Osteoblast (primary cell): ENCODE measurements at regions not wholly inside any gene's neighbourhood (a gene's known extent, or its start where the extent isn't known, plus 50 kb on each side); places are given as distances from the start of the nearest gene placed in this dataset.
A peak's percentile ranks its signal among the peaks of the same experiment; 100 is the strongest.

Source experiments
- DNase-seq: peaks from one replicate; pipeline ENCODE4 v3.0.0; 2011; ENCODE audit warnings: low spot score, mixed read lengths; ENCODE audit not compliant: insufficient read length; ENCODE audit errors: missing footprints
- H2AFZ ChIP-seq: 2 replicates; pipeline ENCODE4 v1.6.0; 2011; ENCODE audit warnings: mild to moderate bottlenecking, low read length
- H3K27ac ChIP-seq: 2 replicates; pipeline ENCODE4 v1.5.1; 2011; ENCODE audit warnings: mild to moderate bottlenecking, low read depth, low read length, moderate library complexity
- H3K27me3 ChIP-seq: 2 replicates; pipeline ENCODE4 v1.6.0; 2012; ENCODE audit warnings: mild to moderate bottlenecking, control low read depth, inconsistent platforms, low read length, moderate library complexity; ENCODE audit not compliant: insufficient read depth
- H3K36me3 ChIP-seq: 2 replicates; pipeline ENCODE4 v1.5.1; 2011; ENCODE audit warnings: mild to moderate bottlenecking, low read length, control low read depth, moderate library complexity; ENCODE audit not compliant: insufficient read depth
- H3K4me1 ChIP-seq: 2 replicates; pipeline ENCODE4 v1.5.1; 2011; ENCODE audit warnings: mild to moderate bottlenecking, low read length, control low read depth, moderate library complexity; ENCODE audit not compliant: insufficient read depth
- H3K4me2 ChIP-seq: 2 replicates; pipeline ENCODE4 v1.6.0; 2011; ENCODE audit warnings: mild to moderate bottlenecking, low read length; ENCODE audit not compliant: insufficient read depth
- H3K4me3 ChIP-seq: fragments of 200-600 bp; sonication (generic); 3 replicates; pipeline ENCODE4 v1.5.1; 2012; ENCODE audit warnings: mild to moderate bottlenecking, low read length, inconsistent platforms; ENCODE audit not compliant: insufficient read depth
- H3K79me2 ChIP-seq: 2 replicates; pipeline ENCODE4 v1.6.0; 2012; ENCODE audit warnings: mild to moderate bottlenecking, low read length, control low read depth, inconsistent platforms; ENCODE audit not compliant: insufficient read depth
- H3K9me3 ChIP-seq: 2 replicates; pipeline ENCODE4 v1.5.1; 2011; ENCODE audit warnings: low read depth, low read length, control low read depth
- H4K20me1 ChIP-seq: 2 replicates; pipeline ENCODE4 v1.6.0; 2012; ENCODE audit warnings: mild to moderate bottlenecking, low read length, control low read depth; ENCODE audit not compliant: insufficient read depth
- TF ChIP-seq, protein P1 (sequence below): IDR thresholded peaks from 2 replicates; pipeline ENCODE4 v1.5.1; 2011; ENCODE audit warnings: mild to moderate bottlenecking, low read depth, low read length, moderate library complexity; ENCODE audit errors: extremely low read depth

DNA sequence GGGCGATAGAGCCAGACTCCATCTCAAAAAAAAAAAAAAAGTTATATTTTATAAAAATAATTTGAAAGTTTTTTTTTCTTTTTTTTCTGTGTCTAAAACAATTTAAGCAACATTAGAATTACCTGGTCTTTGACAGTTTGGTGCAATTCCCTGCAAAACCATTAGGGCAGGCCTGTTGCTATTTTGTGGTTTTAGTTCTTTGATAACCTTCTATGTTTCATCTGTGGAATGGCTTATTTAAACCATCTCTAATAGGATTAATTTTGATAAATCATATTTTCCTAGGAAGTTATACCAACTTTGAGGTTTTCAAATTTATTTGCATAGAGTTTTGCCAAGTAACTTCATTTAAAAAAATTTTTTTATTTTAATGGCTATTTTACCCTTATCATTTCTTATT is 141.2 kb upstream of the TWIST2 start:
- Histone ChIP-seq H4K20me1 (no peaks in the 10 kb centered on the region), H3K9me3 (no peaks in the 10 kb centered on the region), H3K36me3 (no peaks in the 10 kb centered on the region), H3K27ac (no peak overlapping the region), H3K27me3 (peaks cover 22% of the 10 kb centered on the region), H2AFZ (no peak overlapping the region), H3K79me2 (no peaks in the 10 kb centered on the region), H3K4me1 (no peaks in the 10 kb centered on the region), H3K4me3 (no peak overlapping the region), H3K4me2 (no peak overlapping the region)
- no peak for DNase-seq
- TF ChIP-seq, protein P1, sequence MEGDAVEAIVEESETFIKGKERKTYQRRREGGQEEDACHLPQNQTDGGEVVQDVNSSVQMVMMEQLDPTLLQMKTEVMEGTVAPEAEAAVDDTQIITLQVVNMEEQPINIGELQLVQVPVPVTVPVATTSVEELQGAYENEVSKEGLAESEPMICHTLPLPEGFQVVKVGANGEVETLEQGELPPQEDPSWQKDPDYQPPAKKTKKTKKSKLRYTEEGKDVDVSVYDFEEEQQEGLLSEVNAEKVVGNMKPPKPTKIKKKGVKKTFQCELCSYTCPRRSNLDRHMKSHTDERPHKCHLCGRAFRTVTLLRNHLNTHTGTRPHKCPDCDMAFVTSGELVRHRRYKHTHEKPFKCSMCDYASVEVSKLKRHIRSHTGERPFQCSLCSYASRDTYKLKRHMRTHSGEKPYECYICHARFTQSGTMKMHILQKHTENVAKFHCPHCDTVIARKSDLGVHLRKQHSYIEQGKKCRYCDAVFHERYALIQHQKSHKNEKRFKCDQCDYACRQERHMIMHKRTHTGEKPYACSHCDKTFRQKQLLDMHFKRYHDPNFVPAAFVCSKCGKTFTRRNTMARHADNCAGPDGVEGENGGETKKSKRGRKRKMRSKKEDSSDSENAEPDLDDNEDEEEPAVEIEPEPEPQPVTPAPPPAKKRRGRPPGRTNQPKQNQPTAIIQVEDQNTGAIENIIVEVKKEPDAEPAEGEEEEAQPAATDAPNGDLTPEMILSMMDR, result peak; percentile 33

DNA sequence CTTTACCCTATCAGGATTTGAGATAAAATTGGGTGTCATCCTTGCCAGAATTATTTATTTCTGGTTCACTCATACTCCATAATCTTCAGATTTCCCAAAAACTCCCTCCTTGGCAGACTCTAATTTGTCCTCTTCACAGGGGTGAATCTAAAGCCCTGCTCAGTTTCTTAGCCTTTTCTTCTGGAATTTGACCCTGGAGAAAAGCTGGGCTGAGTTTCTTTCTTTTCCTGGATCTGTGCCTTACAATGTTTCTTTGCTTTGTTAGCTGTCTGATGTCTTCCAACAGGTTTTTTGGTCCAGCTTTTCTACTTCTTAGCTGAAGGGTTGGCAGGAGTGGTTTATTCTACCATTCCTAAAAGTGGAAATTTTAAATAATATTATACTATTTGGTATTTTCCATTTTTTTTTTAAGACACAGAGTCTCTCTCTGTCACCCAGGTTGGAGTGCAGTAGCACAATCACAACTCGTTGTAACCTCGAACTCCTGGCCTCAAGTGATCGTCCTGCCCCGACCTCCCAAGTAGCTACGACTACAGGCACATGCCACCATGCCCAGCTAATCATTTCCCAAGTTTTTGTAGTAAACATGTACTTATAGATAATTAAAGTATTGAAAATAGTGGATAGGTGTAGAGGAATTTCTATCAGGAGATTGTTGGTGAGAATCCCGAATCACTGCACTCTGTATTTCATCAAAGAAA is 138.4 kb upstream of the TWIST2 start:
- no peak overlapping the region for H3K4me3 ChIP-seq
- H3K27ac ChIP-seq, result no peak overlapping the region
- no peak overlapping the region for H2AFZ ChIP-seq
- H3K27me3 ChIP-seq, result peaks cover 26% of the 10 kb centered on the region
- no peak overlapping the region for H3K4me2 ChIP-seq
- H3K4me1 ChIP-seq, result no peaks in the 10 kb centered on the region
- TF ChIP-seq, protein P1, result no peak
- no peak for DNase-seq
- no peaks in the 10 kb centered on the region for H3K9me3 ChIP-seq
- no peaks in the 10 kb centered on the region for H4K20me1 ChIP-seq
- H3K79me2 ChIP-seq, result no peaks in the 10 kb centered on the region
- no peaks in the 10 kb centered on the region for H3K36me3 ChIP-seq

DNA sequence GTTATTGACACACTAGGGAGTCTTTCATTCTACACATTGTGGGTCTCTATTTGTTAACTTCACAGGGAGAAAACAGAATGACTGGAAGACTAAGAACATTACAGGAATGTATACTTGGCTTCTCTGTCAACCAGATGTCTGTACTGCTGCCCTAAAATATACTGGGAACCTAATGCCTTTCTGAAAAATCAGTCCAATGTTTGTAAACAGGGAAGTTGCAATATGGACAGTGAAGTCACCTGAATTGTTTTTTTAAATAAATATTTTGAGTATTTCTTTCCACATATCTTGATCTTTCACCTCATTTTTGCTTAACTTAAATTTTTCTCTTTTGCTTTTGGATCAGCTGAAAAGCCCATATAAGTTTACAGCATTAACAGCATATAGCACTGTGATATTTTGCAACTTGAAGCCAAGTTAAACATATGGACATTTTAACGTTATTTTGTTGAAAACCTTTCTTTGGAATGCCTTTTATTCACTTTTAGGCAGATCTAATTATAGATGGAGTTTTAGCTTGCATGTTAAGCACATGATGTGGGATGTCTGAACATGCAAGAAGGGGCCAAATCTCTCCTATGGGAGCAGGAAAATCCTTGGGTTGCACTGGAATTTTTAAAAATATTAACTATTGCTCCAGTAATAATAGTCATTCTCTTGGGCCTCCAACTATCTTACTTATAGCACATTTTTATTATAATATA is 137.7 kb upstream of the TWIST2 start:
- Histone ChIP-seq H3K9me3 (no peaks in the 10 kb centered on the region), H3K4me2 (no peak overlapping the region), H3K4me3 (no peak overlapping the region), H2AFZ (no peak overlapping the region), H3K27ac (no peak overlapping the region), H3K27me3 (peaks cover 26% of the 10 kb centered on the region), H3K4me1 (no peaks in the 10 kb centered on the region), H4K20me1 (no peaks in the 10 kb centered on the region), H3K36me3 (no peaks in the 10 kb centered on the region), H3K79me2 (no peaks in the 10 kb centered on the region)
- TF ChIP-seq, protein P1, result no peak
- no peak for DNase-seq

DNA sequence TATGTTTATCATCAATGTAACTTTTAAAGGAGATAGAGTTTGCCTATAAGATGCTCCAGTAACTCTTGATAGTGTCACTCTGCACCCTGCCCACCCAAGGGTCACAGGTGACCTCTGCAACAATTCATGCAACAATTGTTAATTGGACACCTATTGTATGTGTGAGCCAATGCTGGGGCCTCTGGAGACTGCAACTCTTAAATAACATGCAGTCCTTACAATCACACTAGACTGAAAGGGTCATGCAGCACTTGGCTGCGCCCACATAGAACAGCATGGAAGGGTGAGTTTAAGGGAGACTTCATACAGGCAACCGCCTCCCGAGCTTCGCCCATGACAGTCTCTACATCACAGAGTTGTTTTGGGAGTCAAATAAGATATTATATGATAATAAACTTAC is 137.1 kb upstream of the TWIST2 start:
- Histone ChIP-seq H4K20me1 (no peaks in the 10 kb centered on the region), H3K4me2 (no peak overlapping the region), H3K27ac (no peak overlapping the region), H3K27me3 (peaks cover 26% of the 10 kb centered on the region), H3K79me2 (no peaks in the 10 kb centered on the region), H2AFZ (no peak overlapping the region), H3K36me3 (no peaks in the 10 kb centered on the region), H3K9me3 (no peaks in the 10 kb centered on the region), H3K4me3 (no peak overlapping the region), H3K4me1 (no peaks in the 10 kb centered on the region)
- TF ChIP-seq, protein P1, result no peak
- DNase-seq, result no peak
